ENCODE measurements at regions not wholly inside any gene's neighbourhood (a gene's known extent, or its start where the extent isn't known, plus 50 kb on each side); places are given as distances from the start of the nearest gene placed in this dataset.

- DNase-seq (ENCODE audit: low spot score in 2 of 2, unreplicated experiment in 2 of 2): no peak
- Mint-ChIP-seq H3K36me3 (no peaks in the 10 kb centered on the region), H3K4me3 (no peak overlapping the region)
Measured at GRCh38 chr6:167462514-167463312, 137.8 kb downstream of the TTLL2 start.

GRCh38 chr6:167464177-167464576 lies 139.3 kb downstream of the TTLL2 start:
- DNase-seq (ENCODE audit: low spot score in 2 of 2, unreplicated experiment in 2 of 2): no peak
- Mint-ChIP-seq H3K27ac (no peak overlapping the region), H3K9me3 (no peaks in the 10 kb centered on the region), H3K4me3 (no peak overlapping the region), H3K4me1 (peaks cover 8% of the 10 kb centered on the region), H3K27me3 (ENCODE audit: low read depth) (no peaks in the 10 kb centered on the region), H3K36me3 (no peaks in the 10 kb centered on the region)
- no peak for TF ChIP-seq CTCF (IDR thresholded peaks at IDR 0.05; ENCODE audit: unreplicated experiment)

More at GRCh38 chr6:167462514-167463312, 137.8 kb downstream of the TTLL2 start:
- Mint-ChIP-seq H3K27me3 (ENCODE audit: low read depth) (no peaks in the 10 kb centered on the region), H3K9me3 (no peaks in the 10 kb centered on the region), H3K27ac (no peak overlapping the region), H3K4me1 (peaks cover 6% of the 10 kb centered on the region)
- TF ChIP-seq CTCF (IDR thresholded peaks at IDR 0.05; ENCODE audit: unreplicated experiment): no peak

GRCh38 chr6:167465482-167465881 lies 140.6 kb downstream of the TTLL2 start:
- Mint-ChIP-seq H3K36me3 (no peaks in the 10 kb centered on the region), H3K27ac (no peak overlapping the region), H3K4me1 (peaks cover 9% of the 10 kb centered on the region), H3K4me3 (no peak overlapping the region), H3K9me3 (no peaks in the 10 kb centered on the region), H3K27me3 (ENCODE audit: low read depth) (no peaks in the 10 kb centered on the region)
- TF ChIP-seq CTCF (IDR thresholded peaks at IDR 0.05; ENCODE audit: unreplicated experiment): no peak
- DNase-seq (ENCODE audit: low spot score in 2 of 2, unreplicated experiment in 2 of 2): no peak

GRCh38 chr6:167467282-167467681 lies 142.4 kb downstream of the TTLL2 start:
- no peak for DNase-seq (ENCODE audit: low spot score in 2 of 2, unreplicated experiment in 2 of 2)
- no peaks in the 10 kb centered on the region for H3K27me3 Mint-ChIP-seq (ENCODE audit: low read depth)
- no peak for TF ChIP-seq CTCF (IDR thresholded peaks at IDR 0.05; ENCODE audit: unreplicated experiment)
- H3K36me3 Mint-ChIP-seq: no peaks in the 10 kb centered on the region
- H3K9me3 Mint-ChIP-seq: no peaks in the 10 kb centered on the region
- H3K4me3 Mint-ChIP-seq: no peak overlapping the region
- H3K4me1 Mint-ChIP-seq: peaks cover 10% of the 10 kb centered on the region
- H3K27ac Mint-ChIP-seq: no peak overlapping the region

- no peak overlapping the region for H3K27ac Mint-ChIP-seq
- no peak overlapping the region for H3K4me3 Mint-ChIP-seq
- no peaks in the 10 kb centered on the region for H3K27me3 Mint-ChIP-seq (ENCODE audit: low read depth)
- H3K36me3 Mint-ChIP-seq: no peaks in the 10 kb centered on the region
- H3K9me3 Mint-ChIP-seq: no peaks in the 10 kb centered on the region
- H3K4me1 Mint-ChIP-seq: peaks cover 17% of the 10 kb centered on the region
- TF ChIP-seq CTCF (IDR thresholded peaks at IDR 0.05; ENCODE audit: unreplicated experiment): no peak
- no peak for DNase-seq (ENCODE audit: low spot score in 2 of 2, unreplicated experiment in 2 of 2)
Measured at GRCh38 chr6:167467793-167468431, 143.0 kb downstream of the TTLL2 start.

All from mesothelial cell of epicardium (in vitro differentiated cells).